GM19397 (cell line): ENCODE measurements at regions not wholly inside any gene's neighbourhood (a gene's known extent, or its start where the extent isn't known, plus 50 kb on each side); places are given as distances from the start of the nearest gene placed in this dataset.

Source experiments
- ATAC-seq: cut with Tn5 transposase; IDR thresholded peaks from one replicate; pipeline ENCODE4 v1.9.1; 2021; ENCODE audit warnings: mild to moderate bottlenecking, moderate library complexity; ENCODE audit not compliant: unreplicated experiment

GRCh38 chr10:131424836-131425491 is 113.4 kb upstream of the TCERG1L start:
- ATAC-seq, result no peak

- ATAC-seq, result no peak
These were observed 114.4 kb upstream of the TCERG1L start for GRCh38 chr10:131425752-131426533.

DNA sequence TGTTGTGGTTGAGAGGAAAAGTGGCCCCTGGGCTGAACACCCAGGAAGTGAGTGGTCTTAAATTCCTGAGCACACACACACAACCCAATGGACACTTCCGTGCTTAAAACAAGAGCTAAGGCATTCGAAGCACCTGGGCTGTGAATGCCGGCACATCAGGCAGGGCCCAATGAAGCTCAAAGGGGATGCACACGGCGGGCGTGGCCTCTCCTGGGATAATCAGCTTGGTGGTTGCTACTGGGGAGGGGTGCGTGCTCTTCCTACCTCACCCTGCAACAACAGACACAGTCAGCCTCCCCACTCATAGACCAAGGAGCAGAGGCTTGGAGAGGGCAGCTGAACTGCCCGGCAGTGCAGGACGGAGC is 115.0 kb upstream of the TCERG1L start:
- ATAC-seq, result no peak

GRCh38 chr10:131427281-131427680 is 115.8 kb upstream of the TCERG1L start:
- no peak for ATAC-seq

DNA sequence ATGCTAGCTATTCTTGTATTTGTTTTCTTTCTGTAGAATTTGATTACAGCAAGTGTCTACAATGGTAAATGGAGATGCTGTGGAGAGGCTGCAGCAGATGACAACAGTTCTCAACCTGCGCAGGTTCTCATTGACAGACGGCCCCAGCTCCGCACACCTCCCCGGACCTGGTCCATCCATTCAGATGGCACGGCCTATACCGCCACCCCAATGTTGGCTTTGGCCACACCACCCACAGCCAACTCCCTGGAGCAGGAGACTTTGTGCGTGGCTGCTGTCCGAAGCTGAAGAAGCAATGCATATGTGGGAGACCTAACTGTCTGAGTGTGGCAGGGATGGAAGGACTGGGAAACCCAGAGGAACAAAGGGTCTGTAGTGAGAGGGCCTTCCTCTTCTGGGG is 116.4 kb upstream of the TCERG1L start:
- ATAC-seq, result no peak

- ATAC-seq, result no peak
These were observed 117.6 kb upstream of the TCERG1L start for GRCh38 chr10:131429141-131429540.

DNA sequence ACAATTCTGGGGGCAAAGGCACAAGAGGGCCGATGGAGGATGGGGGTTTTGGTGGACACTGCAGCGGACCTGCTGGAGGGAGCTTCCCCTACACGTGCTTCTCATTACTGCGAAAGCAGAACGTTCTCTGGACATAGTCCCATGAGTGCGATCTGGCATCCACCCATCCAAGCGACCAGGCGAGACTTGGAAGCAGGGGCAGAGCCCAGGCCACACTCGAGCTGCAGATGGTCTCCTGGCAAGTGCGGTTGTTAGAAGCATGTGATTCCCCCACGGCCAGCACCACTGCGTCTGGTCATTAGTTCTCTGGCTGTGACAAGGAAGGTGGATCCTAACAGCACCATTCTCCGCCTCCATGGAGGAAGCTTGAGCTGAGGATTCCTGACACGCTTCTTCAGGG is 118.4 kb upstream of the TCERG1L start:
- no peak for ATAC-seq

DNA sequence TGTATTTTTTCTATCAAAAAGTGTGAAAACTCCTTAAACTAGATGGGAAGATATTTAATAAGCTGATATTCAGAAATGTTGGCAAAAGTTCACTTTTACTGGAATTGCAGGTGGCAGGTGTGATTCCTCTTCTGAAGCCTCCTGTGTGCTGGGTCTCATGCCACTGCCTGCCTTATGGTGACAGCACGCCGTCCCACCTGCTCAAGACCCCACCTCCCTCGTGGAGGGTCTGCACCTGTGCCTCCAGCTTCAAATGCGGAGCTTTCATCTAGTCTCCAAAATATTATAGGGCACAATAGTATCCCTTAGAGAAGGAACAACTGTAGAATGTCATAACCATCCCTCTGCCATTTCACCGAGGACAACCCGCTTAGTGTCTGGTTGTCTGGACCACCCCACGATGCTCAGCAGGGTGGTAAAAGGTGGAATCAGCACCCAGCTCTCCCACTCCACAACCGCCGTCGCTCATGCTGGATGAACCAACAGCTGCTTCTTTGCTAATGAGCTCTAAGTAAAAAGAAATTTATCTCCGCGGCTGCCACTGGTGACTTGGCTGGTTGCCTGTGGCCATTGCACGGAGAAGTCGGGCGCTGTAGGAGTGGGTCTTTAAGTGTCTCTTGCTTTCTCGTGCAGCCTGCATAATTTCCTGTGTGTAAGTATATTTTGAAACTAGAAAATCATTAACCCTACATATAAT is 119.3 kb upstream of the TCERG1L start:
- ATAC-seq, result no peak

DNA sequence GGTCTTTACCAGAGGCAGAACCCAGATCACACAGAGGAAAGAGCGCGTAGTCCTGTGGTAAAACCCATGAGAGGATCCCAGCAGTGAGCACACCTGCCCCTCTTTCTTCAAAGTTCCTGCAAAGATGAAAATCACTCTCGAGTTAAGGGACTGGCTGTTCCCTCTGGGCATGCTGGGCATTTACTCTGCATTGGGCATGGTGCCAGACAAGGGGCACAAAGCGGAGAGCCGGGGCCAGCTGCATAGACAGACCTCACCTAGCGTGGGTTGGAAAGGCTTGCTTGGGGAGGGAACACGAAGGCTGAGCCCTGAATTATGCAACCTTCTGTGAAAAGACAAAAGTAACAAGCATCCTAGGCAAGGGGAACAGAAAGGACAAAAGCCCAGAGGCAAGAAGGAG is 120.0 kb upstream of the TCERG1L start:
- no peak for ATAC-seq

DNA sequence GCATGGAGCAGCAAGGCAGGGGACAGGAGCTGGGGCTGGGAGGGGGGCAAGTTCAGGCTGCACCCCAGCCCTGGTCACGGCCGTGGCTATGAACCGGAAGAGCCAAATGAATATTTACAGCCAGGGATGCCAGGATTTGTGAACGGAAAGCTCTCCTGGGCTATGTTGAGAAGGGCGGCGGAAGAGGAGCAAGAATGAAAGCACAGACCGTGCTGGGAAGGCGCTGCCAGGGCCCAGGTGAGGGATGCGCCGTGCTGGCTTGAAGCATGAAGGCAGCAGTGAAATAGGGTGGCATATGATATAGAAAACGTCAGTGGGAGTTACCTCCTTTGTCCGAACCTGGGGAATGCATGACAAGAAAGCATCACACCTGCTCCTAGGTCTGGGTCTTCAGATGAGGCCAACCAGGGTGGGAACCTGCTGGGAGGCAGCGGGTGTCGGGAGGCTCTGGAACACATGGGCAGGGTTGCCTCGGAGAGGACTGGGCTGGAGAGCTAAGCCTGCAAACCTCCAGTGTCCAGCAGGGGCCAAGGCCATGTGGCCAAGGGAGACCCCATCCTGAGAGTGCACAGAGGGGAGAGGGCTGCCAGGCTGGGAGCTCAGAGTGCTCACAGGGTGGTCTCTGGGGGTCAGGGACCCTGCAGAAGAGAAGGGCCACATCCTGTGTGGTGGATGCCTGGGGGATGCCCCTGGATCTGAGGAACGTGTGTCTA is 120.6 kb upstream of the TCERG1L start:
- ATAC-seq, result no peak

GRCh38 chr10:131433568-131433967 is 122.0 kb upstream of the TCERG1L start:
- ATAC-seq, result no peak

DNA sequence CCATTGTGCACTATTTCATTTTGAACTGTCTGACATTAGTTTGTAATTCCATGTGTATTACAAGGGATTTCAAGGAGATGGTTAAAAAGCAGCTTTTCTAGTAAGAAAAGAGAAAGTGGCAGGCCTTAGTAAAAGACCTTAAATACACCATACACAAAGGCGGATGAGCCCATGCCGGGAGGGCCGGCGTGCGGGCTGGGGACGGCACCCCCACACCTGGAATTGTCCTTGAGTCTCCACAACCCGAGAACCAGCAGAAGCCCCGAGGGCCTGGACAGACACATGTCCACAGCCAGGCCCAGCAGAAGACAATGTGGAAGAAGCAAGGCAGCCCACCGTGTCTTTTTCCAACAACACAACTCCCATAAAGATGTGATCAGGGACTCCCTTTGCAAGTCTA is 123.7 kb upstream of the TCERG1L start:
- ATAC-seq, result no peak

- no peak for ATAC-seq
These were observed 124.4 kb upstream of the TCERG1L start for GRCh38 chr10:131435760-131436457.

DNA sequence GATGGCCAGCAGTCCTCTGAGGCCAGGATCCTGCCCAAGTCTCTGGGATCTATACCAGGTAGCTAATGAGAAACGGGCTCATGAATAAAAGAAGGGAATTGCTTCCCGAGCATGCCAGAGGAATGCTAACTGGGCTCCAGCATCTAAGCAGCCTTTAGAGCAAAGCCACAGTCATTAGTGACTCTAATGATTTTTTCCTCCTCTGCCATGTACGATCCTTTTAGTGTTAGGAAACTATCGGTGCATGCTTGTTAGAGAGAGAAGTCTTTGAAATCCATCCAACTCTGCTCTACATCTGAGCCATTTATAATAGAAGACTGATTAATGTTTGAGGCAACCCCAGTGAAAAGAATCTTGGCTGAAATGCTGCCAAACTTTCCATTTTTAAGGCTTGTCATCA is 124.9 kb upstream of the TCERG1L start:
- no peak for ATAC-seq

GRCh38 chr10:131437556-131438475 is 126.3 kb upstream of the TCERG1L start:
- no peak for ATAC-seq

GRCh38 chr10:131438665-131439064 is 127.1 kb upstream of the TCERG1L start:
- ATAC-seq, result no peak

DNA sequence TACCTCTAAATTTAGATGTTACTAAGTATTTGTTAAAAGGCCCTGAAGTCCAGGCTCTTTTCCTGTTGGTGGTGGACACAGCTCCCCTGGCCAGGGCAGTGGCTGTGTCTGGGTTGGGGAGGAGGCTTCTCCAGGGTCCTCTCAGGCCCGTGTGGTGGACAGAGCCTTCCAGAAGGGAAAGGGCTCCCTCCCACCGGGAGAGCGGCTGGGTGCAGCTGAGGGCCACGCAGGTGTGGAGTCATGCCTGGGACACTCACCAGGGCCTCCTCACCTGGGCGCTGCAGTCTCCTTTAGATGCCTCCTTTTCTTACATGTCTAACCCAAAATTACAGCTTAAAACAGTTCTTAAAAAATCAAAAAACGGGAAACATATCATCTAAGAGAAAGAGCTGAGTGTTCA is 128.2 kb upstream of the TCERG1L start:
- ATAC-seq, result no peak

DNA sequence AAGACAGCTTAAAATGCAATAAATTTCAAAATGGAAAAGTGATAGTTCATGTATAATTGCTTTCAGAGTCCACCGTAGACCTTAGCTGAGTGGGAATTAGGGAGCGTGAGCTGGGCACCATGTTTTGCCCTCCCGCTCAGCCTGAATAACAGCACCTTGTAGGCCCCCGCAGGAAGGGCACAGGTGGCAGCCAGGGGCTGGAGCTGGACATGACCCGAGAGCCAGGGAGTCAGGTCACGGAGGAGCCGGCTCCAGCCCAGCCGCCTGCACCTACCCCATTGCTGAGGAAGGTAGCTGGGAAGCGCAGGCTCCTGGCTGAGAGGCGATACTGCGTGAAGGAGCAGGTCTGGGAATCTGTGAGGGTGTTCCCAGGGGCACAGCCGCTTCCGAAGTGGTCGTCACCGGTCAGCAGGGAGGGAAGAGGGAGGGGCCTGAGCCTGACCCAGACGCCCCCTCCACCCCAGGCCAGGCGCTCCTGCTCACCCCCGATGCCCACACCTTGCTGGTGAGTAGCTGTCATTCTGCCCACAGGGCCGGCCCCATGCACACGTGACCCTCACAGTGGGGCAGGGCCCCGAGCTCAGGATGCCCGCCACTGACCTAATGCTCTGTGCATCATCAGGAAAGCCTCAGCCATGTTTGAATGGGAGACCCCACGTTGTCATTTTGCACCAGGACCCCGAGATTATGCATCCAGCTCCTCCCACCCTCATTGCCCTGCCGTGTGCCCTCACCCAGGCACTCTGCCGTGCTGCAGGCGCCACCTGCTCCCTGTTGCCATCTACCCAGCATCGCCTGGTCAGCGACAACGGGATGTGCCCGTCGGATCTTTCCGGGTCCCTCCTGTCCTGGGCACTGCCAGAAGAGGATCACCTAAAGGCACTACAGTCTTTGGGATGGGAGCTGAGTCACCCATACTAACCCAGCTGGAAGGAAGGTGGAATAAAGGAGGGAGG is 129.2 kb upstream of the TCERG1L start:
- no peak for ATAC-seq

DNA sequence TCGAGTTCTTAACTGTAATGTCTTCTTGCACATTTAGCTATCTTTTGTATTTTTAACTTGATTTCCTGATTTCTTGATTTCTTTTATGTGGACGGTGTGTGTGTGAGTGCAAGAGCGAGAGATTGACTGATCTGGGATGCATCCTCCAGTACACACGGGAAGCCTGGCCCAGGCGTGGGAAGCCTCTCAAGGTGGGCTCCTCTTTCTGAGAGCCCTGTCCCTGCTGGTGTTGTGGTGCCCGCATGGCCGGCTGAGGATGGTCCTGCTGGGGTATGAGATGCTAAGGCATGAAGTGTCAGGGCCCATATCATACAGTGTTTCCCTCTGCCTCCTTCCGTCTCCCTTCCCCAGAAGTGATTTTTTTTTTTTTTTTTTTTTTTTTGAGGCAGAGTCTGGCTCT is 130.8 kb upstream of the TCERG1L start:
- no peak for ATAC-seq
